ENCODE measurements at regions not wholly inside any gene's neighbourhood (a gene's known extent, or its start where the extent isn't known, plus 50 kb on each side); places are given as distances from the start of the nearest gene placed in this dataset.

- TF ChIP-seq ASH2L (IDR thresholded peaks at IDR 0.05; ENCODE audit: borderline replicate concordance, low read depth) (no peak), CEBPZ (IDR thresholded peaks at IDR 0.05; ENCODE audit: low read depth, low read length) (no peak), HCFC1 (IDR thresholded peaks at IDR 0.05; ENCODE audit: low read length) (no peak), CTCF (IDR thresholded peaks at IDR 0.05 in 2 of 3, conservative IDR thresholded peaks at IDR 0.05 in 1 of 3; ENCODE audit: control insufficient read depth in 2 of 3, extremely low read depth in 1 of 3, insufficient read depth in 1 of 3, low read depth in 3 of 3, low read length in 3 of 3) (no peak), EED (IDR thresholded peaks at IDR 0.05; ENCODE audit: low read depth) (no peak), E2F8 (IDR thresholded peaks at IDR 0.05; ENCODE audit: low read depth, partially characterized antibody) (no peak)
Observed at GRCh38 chr3:16803019-16803418, 81.7 kb upstream of the PLCL2 start.
